ENCODE measurements at regions not wholly inside any gene's neighbourhood (a gene's known extent, or its start where the extent isn't known, plus 50 kb on each side); places are given as distances from the start of the nearest gene placed in this dataset.

DNA sequence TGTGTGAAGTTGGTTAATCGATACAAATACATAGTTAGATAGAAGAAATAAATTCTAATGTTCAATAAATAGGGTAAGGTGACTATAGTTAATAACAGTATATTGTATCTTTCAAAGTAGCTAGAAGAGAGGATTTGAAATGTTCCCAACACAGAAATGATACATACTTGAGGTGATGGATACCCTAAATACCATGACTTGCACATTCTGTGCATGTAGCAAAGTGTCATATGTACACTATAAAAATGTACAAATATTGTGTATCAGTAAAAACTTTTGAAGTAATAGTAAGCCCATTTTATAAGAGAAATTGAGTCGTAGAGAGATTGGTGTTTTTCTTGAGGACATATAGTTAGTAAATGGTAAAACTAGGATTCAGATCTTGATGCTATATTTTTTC lies 56.4 kb upstream of the PGR start:
- H3K9ac ChIP-seq (ENCODE audit: insufficient read depth in 1 of 2, low read length in 2 of 2): no peak overlapping the region
- 87 to 95% methylated on average over 2 of the region's 2 CpGs for WGBS, 2 donors
- H3K27ac ChIP-seq (ENCODE audit: low read depth in 1 of 2, low read length in 1 of 2): no peak overlapping the region
- DNase-seq (no peak), ATAC-seq (ENCODE audit: insufficient read depth, low FRiP score) (no peak)
- peaks cover 0 to 12% (median 2%) of the 10 kb centered on the region in 5 donors for H3K4me1 ChIP-seq (ENCODE audit: control insufficient read depth in 5 of 5, insufficient read depth in 5 of 5, low read length in 5 of 5)
- no peaks in the 10 kb centered on the region for H3K27me3 ChIP-seq (ENCODE audit: control insufficient read depth in 3 of 3, insufficient read depth in 3 of 3, low read length in 2 of 3)
- no peaks in the 10 kb centered on the region for H3K9me3 ChIP-seq (ENCODE audit: control insufficient read depth in 4 of 4, insufficient read depth in 3 of 4, low read length in 3 of 4)
- H3K36me3 ChIP-seq (ENCODE audit: control insufficient read depth in 4 of 4, insufficient read depth in 4 of 4, low read length in 4 of 4): no peaks in the 10 kb centered on the region
- TF ChIP-seq, protein P1, sequence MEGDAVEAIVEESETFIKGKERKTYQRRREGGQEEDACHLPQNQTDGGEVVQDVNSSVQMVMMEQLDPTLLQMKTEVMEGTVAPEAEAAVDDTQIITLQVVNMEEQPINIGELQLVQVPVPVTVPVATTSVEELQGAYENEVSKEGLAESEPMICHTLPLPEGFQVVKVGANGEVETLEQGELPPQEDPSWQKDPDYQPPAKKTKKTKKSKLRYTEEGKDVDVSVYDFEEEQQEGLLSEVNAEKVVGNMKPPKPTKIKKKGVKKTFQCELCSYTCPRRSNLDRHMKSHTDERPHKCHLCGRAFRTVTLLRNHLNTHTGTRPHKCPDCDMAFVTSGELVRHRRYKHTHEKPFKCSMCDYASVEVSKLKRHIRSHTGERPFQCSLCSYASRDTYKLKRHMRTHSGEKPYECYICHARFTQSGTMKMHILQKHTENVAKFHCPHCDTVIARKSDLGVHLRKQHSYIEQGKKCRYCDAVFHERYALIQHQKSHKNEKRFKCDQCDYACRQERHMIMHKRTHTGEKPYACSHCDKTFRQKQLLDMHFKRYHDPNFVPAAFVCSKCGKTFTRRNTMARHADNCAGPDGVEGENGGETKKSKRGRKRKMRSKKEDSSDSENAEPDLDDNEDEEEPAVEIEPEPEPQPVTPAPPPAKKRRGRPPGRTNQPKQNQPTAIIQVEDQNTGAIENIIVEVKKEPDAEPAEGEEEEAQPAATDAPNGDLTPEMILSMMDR (IDR thresholded peaks at IDR 0.05; ENCODE audit: control extremely low read depth, extremely low read depth): no peak
- H3K4me3 ChIP-seq: no peak overlapping the region

DNA sequence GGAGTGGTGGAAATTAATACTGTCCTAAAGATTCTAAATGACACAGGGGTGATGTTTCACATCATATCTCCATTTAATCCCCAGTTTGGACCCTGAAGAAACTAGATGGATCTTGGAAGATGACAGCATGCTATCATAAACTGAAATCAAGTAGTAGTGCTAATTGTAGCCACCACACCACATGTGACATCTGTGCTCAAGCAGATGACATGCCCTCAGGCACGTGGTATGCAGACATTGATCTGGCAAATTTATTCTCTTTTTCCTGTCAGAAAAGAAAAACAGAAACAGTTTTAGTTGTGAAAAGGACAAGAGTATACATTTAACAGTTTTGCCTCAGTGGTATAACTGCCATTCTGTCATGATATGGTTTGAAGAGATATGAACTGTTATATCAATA lies 52.9 kb upstream of the PGR start:
- H3K27ac ChIP-seq (ENCODE audit: low read depth in 1 of 2, low read length in 1 of 2): no peak overlapping the region
- 45 to 48% methylated on average over 1 of the region's 1 CpG for WGBS, 2 donors
- no peak overlapping the region for H3K4me3 ChIP-seq
- TF ChIP-seq, protein P1 (IDR thresholded peaks at IDR 0.05; ENCODE audit: control extremely low read depth, extremely low read depth): no peak
- H3K9me3 ChIP-seq (ENCODE audit: control insufficient read depth in 4 of 4, insufficient read depth in 3 of 4, low read length in 3 of 4): no peaks in the 10 kb centered on the region
- no peaks in the 10 kb centered on the region for H3K27me3 ChIP-seq (ENCODE audit: control insufficient read depth in 3 of 3, insufficient read depth in 3 of 3, low read length in 2 of 3)
- DNase-seq: no peak
- peaks cover 0 to 7% (median 0%) of the 10 kb centered on the region in 5 donors for H3K4me1 ChIP-seq (ENCODE audit: control insufficient read depth in 5 of 5, insufficient read depth in 5 of 5, low read length in 5 of 5)
- H3K36me3 ChIP-seq (ENCODE audit: control insufficient read depth in 4 of 4, insufficient read depth in 4 of 4, low read length in 4 of 4): no peaks in the 10 kb centered on the region
- no peak overlapping the region for H3K9ac ChIP-seq (ENCODE audit: insufficient read depth in 1 of 2, low read length in 2 of 2)
- no peak for ATAC-seq (ENCODE audit: insufficient read depth, low FRiP score)

DNA sequence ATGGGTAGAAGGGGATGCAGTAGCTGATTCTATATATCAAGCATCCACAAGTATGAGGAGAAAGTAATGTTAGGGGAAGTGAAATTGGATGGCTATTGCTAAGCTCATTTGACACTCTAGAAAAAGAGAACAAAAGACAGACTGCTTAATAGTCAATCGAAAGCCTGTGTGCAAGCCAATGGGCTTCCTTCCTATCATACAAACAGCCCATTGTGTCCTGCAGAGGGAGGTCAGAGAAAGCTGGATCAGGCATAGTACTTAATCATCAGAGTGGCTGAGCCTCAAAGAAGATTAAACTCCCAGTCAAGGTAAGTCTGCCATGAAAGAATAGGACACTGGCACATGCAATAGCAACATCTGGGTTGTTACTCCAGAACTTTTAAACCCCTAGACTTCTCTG lies 50.9 kb upstream of the PGR start:
- Histone ChIP-seq H3K9ac (ENCODE audit: insufficient read depth in 1 of 2, low read length in 2 of 2) (no peak overlapping the region), H3K4me1 (ENCODE audit: control insufficient read depth in 5 of 5, insufficient read depth in 5 of 5, low read length in 5 of 5) (no peaks in the 10 kb centered on the region), H3K36me3 (ENCODE audit: control insufficient read depth in 4 of 4, insufficient read depth in 4 of 4, low read length in 4 of 4) (no peaks in the 10 kb centered on the region), H3K27ac (ENCODE audit: low read depth in 1 of 2, low read length in 1 of 2) (no peak overlapping the region), H3K27me3 (ENCODE audit: control insufficient read depth in 3 of 3, insufficient read depth in 3 of 3, low read length in 2 of 3) (no peaks in the 10 kb centered on the region), H3K4me3 (no peak overlapping the region), H3K9me3 (ENCODE audit: control insufficient read depth in 4 of 4, insufficient read depth in 3 of 4, low read length in 3 of 4) (no peaks in the 10 kb centered on the region)
- TF ChIP-seq, protein P1 (IDR thresholded peaks at IDR 0.05; ENCODE audit: control extremely low read depth, extremely low read depth): no peak
- DNase-seq: no peak
- no peak for ATAC-seq (ENCODE audit: insufficient read depth, low FRiP score)
- 62 to 79% methylated on average over 1 of the region's 1 CpG for WGBS, 2 donors
